22Rv1 (cell line): ENCODE measurements at regions not wholly inside any gene's neighbourhood (a gene's known extent, or its start where the extent isn't known, plus 50 kb on each side); places are given as distances from the start of the nearest gene placed in this dataset.

Experiments
- ZFX ChIP-seq: fragments of 450-650 bp; IDR thresholded peaks from 2 replicates; pipeline ENCODE4 v1.6.1; 2017; ENCODE audit warnings: antibody characterized with exemption, borderline replicate concordance
- TF ChIP-seq, protein P1 (sequence below): fragments of 450-650 bp; IDR thresholded peaks from 2 replicates; pipeline ENCODE4 v1.5.1; 2017; ENCODE audit warnings: mild to moderate bottlenecking

DNA sequence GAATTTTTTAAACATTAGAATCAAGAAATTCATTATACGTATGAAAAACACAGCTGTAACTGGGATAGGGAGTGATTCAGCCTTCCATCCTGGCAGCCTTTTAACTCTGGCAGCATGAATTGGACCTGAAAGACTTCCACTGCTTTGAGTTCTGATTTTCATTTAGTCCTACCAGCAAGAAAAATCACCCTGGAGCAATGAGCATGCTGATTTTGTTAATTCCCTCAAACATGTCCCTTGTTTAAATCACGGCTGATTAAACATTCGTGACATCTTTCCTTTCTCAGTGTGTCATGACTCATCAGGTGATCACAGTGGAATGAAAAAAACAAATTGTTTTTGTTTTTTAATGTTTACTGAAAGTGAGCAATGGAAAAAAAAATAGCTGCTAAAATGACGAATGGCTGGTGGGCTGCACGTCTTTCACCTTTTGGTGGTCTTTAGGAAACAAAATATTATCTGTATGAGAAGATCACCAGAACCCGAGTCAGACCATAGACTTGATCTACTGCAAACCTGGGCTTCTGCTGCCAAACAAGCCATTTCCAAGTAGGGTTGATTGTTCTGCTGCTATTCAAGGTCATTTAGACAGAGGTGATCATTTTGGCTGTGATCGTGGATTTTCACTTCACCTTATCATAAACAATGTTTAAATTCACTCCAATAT lies 67.0 kb upstream of the CAND1 start:
- TF ChIP-seq, protein P1, sequence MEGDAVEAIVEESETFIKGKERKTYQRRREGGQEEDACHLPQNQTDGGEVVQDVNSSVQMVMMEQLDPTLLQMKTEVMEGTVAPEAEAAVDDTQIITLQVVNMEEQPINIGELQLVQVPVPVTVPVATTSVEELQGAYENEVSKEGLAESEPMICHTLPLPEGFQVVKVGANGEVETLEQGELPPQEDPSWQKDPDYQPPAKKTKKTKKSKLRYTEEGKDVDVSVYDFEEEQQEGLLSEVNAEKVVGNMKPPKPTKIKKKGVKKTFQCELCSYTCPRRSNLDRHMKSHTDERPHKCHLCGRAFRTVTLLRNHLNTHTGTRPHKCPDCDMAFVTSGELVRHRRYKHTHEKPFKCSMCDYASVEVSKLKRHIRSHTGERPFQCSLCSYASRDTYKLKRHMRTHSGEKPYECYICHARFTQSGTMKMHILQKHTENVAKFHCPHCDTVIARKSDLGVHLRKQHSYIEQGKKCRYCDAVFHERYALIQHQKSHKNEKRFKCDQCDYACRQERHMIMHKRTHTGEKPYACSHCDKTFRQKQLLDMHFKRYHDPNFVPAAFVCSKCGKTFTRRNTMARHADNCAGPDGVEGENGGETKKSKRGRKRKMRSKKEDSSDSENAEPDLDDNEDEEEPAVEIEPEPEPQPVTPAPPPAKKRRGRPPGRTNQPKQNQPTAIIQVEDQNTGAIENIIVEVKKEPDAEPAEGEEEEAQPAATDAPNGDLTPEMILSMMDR: no peak
- TF ChIP-seq ZFX: no peak
